HG03025 (cell line): ENCODE measurements at regions not wholly inside any gene's neighbourhood (a gene's known extent, or its start where the extent isn't known, plus 50 kb on each side); places are given as distances from the start of the nearest gene placed in this dataset.

ENCODE experiments used
- ATAC-seq: cut with Tn5 transposase; IDR thresholded peaks from one replicate; pipeline ENCODE4 v1.9.1; 2021; ENCODE audit warnings: mild to moderate bottlenecking, moderate library complexity; ENCODE audit not compliant: unreplicated experiment, low FRiP score

DNA sequence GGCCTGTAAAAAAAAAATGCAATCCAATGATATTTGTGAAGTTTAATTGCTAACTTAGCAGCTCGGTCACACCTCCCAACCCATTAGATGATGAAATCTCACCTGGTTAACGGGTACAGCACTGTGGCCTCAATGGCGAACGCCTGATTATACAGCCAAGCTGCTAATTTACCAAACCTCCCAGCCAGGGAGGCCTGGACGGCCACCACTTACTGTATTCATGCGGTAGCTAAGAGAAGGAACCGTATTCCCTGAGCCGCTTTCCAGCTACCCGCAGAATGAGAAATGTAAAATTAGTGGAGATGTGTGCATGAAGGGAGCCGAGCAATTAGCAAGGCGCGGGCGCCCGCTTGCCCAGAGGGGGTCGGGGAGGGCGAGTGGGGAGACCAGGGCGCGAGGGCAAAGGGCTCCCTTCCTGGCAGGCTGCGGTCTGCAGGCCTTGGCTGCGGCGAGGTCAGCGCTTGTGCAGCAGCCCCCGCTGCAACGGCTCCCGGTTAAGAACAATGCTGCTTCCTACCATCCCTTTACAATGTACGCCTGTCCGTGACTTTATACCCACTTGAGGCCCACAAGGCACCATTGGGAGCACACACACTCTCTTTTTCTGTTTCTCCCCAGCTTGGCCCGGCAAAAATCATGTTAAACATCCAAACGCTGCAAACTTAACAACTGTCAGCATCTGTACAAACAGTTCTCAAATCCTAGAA lies 70.4 kb upstream of the TBCA start:
- no peak for ATAC-seq

DNA sequence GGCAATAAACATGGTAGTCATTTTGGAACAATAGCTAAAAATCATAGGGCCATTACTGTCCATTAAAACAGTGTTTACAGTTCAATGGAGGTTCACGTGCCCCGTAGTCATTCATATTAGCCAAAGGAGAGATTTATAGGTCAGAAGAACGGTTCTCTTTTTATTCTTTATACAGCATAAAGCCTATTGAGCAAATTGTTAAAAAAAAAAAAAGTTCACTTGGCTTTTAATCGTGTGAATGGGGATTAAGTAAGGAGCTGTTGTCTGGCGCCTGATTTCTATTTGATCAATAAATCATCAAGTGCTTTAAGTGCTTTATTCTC lies 69.1 kb upstream of the TBCA start:
- ATAC-seq, result no peak

DNA sequence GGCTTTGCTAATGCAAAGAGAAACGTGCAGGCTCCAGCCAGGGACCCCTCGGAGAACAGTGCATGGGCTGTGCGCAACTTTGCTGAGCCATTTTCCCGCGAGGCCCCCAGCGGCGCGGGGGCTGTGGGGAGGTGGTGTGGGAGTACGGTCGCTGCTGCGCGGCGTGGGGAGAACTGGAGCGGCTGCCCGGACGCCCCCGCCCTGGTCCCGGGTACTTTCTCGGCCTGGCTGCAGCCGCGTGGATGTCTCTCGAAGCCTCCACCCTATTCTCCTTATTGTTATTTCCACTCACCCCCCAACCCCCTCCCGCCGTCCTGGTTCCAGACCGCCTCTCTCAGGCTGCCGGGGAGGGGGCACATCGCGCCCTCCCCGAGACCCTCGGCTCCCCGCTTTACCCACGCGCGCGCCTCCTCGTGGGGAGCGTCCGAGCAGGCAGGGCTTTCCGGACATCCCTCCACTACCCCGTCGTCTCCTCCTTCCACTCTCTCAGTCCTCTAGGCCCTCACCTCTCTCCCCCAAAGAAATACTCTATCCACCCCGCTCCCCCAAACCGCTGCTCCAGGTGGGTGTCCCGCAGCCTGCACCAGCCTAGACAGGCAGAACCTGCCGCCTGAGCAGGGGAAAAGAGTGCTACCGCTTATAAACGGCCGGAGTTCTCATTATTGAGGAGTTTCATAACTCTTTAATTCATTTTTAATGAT lies 68.6 kb upstream of the TBCA start:
- no peak for ATAC-seq

DNA sequence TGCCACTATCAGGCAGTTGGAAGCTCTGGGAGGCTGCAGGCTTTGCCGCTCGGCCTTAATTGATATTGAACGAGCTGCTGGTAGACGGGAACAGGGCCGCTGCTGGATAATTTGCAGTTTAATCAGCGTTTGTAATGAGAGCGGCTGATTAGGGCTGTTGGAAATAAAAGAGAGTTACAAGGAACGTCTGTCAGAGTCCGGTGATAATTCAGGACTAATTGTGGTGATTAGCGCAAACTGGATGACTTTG lies 68.2 kb upstream of the TBCA start:
- ATAC-seq, result no peak

DNA sequence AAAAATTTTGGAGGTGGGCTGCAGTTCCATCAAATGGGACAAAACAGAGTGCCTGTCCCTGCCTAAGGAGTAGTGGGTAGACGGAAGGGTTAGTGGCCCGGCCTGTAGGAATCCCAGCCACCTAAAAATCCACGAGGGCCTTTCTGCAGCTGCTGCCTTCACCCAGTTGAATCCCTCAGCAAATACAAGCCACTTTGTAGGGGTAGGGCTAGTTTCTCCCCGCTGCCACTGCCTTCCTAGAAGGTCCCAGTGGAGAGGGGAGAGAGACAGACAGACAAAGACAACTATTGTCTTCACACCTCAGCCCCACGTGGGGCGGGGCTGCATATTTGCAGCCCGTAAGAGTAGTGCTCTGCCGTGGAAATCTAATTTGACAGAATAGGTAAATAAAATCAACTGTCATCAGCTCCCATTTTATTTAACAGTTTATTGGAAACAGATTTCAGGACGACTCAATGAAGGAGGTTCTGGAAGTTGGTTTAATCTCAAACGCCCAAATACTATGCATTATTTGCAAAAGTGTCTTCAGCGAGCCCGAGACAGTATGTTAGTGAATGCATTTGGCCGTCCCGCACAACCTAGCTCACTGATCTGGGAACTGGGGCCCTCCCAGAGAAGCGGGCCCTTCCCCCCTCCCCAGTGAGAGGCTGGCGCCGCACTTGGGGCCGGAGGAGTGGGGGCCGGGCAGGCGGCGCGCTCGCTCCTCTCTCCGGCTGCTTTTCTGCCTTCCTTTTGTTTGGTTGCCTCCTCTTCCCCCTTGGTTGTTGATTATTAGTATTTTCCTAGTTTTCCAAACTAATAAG lies 67.6 kb upstream of the TBCA start:
- no peak for ATAC-seq

DNA sequence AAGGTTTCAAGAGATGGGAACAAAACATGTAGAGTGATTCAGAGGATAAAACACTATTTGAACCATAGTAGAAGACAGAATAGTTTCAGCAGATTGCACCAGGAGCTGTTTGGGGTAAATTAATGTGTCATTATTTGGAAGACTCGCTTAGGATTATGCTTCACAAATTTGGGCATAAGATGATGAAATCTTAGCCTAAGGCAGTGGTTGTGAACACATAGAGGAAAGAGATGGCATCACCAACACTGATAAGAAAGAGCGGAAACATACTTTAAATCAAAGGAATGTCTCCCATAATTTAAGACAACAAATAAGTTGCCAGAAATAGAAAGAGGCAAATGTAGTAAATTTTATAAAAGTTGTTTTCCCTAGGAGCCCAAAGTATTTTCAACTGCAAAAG lies 66.1 kb upstream of the TBCA start:
- no peak for ATAC-seq

DNA sequence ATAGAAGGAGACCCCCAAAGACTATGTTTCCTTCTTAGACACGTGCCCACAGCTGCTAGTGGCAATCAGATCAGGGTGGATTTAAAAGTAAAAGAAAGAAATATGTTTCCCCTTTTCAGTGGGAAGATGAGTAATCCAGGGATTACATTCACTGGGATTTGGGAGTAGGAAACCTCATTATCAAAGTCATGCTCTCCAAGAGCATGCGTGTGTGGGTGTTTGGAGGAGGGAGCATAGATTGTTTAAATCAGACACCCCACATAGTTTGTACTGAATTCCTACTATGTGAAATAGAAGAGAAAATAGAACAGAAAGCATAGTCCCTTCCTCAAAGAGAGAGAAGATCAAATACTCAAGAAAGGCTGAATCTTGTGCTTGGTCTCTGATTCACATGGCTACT lies 65.5 kb upstream of the TBCA start:
- ATAC-seq, result no peak

DNA sequence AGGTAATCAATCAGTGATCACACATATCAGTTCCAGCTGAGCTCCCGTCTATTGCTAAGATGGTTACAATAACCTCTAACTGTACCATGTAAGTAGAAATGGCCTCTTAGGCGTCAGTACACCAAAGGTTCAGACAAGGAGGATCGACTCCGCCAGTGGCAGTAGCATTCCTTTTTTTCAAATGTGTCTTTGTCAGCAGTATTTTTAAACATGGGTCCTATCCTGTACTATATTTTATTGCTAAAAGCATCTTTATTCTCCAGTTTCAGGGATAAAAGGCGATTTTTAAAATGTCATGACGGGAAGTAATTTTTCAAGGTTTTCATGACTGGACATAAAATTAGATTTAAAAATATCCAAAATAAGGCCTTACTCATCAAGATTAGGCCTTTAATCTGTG lies 64.8 kb upstream of the TBCA start:
- ATAC-seq, result no peak

DNA sequence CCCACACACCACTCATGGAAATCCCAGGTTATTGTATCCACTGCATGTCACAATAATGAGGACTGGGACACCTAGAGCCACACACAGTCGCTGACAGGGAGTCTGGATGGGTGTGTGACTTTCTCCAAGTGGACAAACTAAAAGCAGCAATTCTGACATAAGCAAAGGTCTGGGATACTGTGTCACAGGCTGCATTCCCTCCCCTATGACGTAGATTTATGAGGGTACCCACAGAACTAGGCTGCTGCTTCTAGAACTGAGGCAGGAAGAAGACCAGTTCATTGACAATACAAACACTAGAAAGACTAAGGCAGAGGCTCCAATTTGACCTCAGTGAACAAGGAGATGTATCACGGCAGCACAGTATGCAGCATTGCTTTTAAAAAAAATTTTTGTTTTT lies 63.6 kb upstream of the TBCA start:
- ATAC-seq, result no peak

DNA sequence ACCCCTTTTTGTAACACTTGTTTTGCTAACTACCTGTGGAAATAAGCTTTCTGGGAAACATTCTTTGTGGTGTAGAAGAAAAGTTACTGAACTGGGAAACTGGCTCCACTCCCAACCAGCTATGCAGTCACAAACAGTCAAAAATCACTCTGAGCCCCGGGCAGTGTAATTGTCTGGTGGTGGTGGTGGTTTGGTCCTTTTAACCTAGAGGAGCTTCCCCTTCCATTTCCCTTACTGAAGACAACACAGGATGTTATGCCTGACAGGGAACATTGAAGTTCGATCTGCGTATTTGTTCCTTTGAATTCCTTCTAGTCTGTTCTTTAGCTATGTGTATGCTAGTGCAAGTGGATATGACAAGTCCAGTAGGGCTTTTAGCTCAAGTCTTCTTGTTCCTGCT lies 56.8 kb upstream of the TBCA start:
- ATAC-seq, result no peak

DNA sequence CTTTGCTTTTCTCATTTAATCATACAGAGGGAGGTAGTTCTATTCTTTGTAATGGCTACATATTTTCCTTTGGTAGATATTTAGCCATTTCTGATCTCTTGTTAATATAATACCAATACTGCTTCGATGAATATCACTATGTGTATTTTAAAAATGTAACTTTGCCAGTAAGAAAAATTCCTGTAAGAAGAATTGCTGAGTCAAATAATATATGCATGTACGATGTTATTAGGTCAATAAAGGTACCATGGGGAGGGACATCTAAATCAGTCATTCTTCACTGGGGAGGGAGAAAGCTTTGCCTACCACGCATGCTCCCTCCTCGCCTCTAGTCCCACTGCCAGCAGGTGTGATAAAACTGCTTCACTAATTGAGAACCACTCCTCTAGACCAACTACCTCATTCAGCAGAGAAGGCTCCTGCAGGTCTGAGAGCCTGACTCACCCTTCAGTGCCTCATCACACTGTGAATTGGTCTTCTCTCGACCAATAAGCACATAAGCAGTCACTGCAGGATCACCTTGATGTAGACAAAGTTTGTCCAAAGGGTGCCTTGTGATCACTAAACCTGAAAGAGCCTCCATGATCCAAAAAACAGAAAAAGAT lies 56.1 kb upstream of the TBCA start:
- ATAC-seq, result no peak

DNA sequence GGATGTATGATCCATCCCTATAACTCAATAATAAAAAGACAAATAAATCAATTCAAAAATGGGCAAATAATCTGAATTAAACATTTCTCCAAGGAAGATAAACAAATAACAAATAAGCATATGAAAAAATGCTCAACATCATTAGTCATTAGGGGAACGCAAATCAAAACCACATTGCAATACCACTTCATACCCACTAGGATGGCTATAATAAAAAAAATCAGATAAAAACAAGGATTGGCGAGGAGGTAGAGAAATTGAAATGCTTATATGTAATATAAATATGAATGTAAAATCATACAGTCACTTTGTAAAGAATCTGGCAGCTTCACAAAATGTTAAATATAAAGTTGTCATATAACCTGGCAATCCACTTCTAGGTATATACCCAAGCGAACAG lies 52.3 kb upstream of the TBCA start:
- no peak for ATAC-seq
